Calu3 (cell line): ENCODE measurements at regions not wholly inside any gene's neighbourhood (a gene's known extent, or its start where the extent isn't known, plus 50 kb on each side); places are given as distances from the start of the nearest gene placed in this dataset.

Experiments
- BruUV-seq: library from RNA; stranded (reverse); fragments of 400-500 nt; replicated peaks from 2 replicates; lab custom pipeline; 2021; lab: Mats Ljungman, UMichigan
- CTCF ChIA-PET: fragments of 300-600 bp; sonication (Branson Sonifier 250); formaldehyde crosslinking; loops from one replicate; lab custom pipeline; 2022; ENCODE audit warnings: antibody characterized with exemption; lab: Charles Lee
- DNase-seq: peaks from one replicate; pipeline ENCODE4 v3.0.0; 2022
- H3K27ac Mint-ChIP-seq: one replicate; pipeline ENCODE4 v1.8.0; 2022; ENCODE audit warnings: mixed read lengths; ENCODE audit not compliant: unreplicated experiment
- H3K27me3 Mint-ChIP-seq: one replicate; pipeline ENCODE4 v1.8.0; 2022; ENCODE audit warnings: mixed read lengths; ENCODE audit not compliant: unreplicated experiment
- H3K36me3 Mint-ChIP-seq: one replicate; pipeline ENCODE4 v1.8.0; 2022; ENCODE audit warnings: mild to moderate bottlenecking, moderate library complexity, mixed read lengths; ENCODE audit not compliant: insufficient read depth, unreplicated experiment
- H3K4me1 Mint-ChIP-seq: one replicate; pipeline ENCODE4 v1.8.0; 2022; ENCODE audit warnings: mild to moderate bottlenecking, low read depth, mixed read lengths; ENCODE audit not compliant: unreplicated experiment
- H3K4me3 Mint-ChIP-seq: one replicate; pipeline ENCODE4 v1.8.0; 2022; ENCODE audit warnings: mild to moderate bottlenecking, low read depth, moderate library complexity, mixed read lengths; ENCODE audit not compliant: unreplicated experiment
- H3K9me3 Mint-ChIP-seq: one replicate; pipeline ENCODE4 v1.8.0; 2022; ENCODE audit warnings: low read depth, mixed read lengths; ENCODE audit not compliant: unreplicated experiment
- intact Hi-C: fragments of 100-400 bp; cut with micrococcal nuclease; formaldehyde crosslinking; loops from one replicate; pipeline ENCODE4 v1.10.0; 2022; ENCODE audit not compliant: unreplicated experiment
- TF ChIP-seq, protein P1 (sequence below): fragments of 200-600 bp; IDR thresholded peaks from one replicate; pipeline ENCODE4 v1.8.0; 2022; ENCODE audit warnings: antibody characterized with exemption; ENCODE audit not compliant: unreplicated experiment

DNA sequence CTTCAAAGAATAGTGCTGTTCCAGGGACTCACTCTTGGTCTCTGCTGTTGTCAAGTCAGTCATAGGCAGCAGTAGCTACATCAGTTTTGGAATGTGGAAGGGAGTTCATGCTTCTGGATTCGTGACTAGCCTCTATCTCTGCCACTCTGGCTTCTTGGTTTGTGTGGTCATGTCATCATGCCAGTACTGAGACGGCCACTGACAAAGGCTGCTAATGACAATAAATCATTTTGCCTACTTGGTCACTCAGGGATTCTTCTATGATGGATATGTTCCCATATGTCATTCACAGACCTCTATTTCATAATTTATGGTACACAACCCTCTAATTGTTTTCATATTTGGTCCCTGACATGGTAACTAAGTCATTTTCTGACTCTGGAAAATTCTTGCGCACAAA, 450.8 kb upstream of the BOD1L1 start:
- Mint-ChIP-seq H3K36me3 (no peaks in the 10 kb centered on the region), H3K4me1 (no peaks in the 10 kb centered on the region), H3K9me3 (no peaks in the 10 kb centered on the region), H3K27me3 (no peaks in the 10 kb centered on the region), H3K4me3 (no peak overlapping the region), H3K27ac (no peak overlapping the region)
- TF ChIP-seq, protein P1, sequence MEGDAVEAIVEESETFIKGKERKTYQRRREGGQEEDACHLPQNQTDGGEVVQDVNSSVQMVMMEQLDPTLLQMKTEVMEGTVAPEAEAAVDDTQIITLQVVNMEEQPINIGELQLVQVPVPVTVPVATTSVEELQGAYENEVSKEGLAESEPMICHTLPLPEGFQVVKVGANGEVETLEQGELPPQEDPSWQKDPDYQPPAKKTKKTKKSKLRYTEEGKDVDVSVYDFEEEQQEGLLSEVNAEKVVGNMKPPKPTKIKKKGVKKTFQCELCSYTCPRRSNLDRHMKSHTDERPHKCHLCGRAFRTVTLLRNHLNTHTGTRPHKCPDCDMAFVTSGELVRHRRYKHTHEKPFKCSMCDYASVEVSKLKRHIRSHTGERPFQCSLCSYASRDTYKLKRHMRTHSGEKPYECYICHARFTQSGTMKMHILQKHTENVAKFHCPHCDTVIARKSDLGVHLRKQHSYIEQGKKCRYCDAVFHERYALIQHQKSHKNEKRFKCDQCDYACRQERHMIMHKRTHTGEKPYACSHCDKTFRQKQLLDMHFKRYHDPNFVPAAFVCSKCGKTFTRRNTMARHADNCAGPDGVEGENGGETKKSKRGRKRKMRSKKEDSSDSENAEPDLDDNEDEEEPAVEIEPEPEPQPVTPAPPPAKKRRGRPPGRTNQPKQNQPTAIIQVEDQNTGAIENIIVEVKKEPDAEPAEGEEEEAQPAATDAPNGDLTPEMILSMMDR, result no peak
- intact Hi-C loops, result no loop called here
- CTCF ChIA-PET, result no interaction called here
- DNase-seq, result no peak
- BruUV-seq, result no TSS peak

DNA sequence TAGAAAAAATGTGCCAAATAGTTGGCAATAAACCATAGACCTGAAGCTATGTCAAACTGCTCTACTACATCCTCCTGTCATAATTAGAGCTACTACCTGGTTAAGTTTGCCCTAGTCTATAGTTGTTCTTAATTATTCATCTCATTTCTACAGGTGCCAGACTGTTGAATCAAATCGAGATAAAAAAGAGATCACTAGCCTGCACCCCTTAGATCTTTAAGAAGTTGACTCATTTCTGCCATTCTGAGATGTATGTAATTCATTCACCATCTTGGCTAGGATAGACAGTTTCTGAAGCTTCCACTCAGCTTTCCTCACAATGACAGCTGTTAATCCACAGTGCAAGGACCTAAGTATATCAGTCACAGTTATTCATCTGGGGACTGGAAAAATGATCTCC, 452.1 kb upstream of the BOD1L1 start:
- H3K27me3 Mint-ChIP-seq, result no peaks in the 10 kb centered on the region
- no peaks in the 10 kb centered on the region for H3K4me1 Mint-ChIP-seq
- TF ChIP-seq, protein P1, result no peak
- intact Hi-C loops, result no loop called here
- no peak for DNase-seq
- BruUV-seq, result no TSS peak
- H3K9me3 Mint-ChIP-seq, result peaks cover 2% of the 10 kb centered on the region
- H3K27ac Mint-ChIP-seq, result no peak overlapping the region
- no peaks in the 10 kb centered on the region for H3K36me3 Mint-ChIP-seq
- H3K4me3 Mint-ChIP-seq, result no peak overlapping the region
- CTCF ChIA-PET, result no interaction called here

DNA sequence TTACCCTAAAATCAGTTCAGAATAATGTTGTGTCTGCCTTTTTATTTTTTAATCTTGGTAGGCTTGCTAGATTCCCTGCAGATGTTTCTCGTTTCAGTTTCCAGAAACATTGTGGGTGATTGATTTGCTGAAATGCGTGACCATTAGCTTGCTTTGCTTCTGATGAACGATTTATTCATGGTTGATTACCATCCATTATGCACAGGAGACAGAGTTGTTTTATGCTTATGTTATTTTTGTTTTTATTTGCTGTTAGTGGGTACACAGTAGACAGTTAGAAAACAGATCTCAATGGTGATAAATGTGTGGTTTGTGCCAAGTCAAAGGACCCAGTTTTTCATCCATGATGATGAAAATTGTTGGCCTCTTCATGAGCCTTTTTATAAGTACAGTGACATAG, 455.6 kb upstream of the BOD1L1 start:
- Mint-ChIP-seq H3K4me1 (no peaks in the 10 kb centered on the region), H3K27me3 (no peaks in the 10 kb centered on the region), H3K9me3 (peaks cover 5% of the 10 kb centered on the region), H3K4me3 (no peak overlapping the region), H3K27ac (no peak overlapping the region), H3K36me3 (no peaks in the 10 kb centered on the region)
- intact Hi-C loops, result no loop called here
- CTCF ChIA-PET, result no interaction called here
- TF ChIP-seq, protein P1, result no peak
- no TSS peak for BruUV-seq
- DNase-seq, result no peak

DNA sequence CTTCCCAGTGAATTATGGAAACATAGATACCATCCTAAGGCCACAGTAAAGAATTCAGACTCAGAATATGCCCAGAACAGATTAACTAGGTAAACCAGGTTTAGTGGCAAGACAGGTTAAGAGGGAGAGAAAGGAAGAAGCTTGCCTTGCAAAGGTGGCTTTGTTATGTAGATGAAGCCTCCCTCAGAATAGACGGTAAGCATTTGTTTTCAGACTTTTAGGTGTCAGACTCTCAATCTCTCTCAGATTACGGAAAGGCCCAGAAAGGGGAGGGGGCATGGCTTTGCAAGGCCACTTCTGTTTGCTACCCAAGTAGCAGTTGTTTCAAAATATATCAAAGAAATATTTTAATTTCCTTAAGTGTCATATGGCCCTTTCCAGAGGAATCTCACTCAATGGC, 457.1 kb upstream of the BOD1L1 start:
- Mint-ChIP-seq H3K9me3 (peaks cover 5% of the 10 kb centered on the region), H3K4me3 (no peak overlapping the region), H3K27me3 (no peaks in the 10 kb centered on the region), H3K36me3 (no peaks in the 10 kb centered on the region), H3K4me1 (no peaks in the 10 kb centered on the region), H3K27ac (no peak overlapping the region)
- BruUV-seq, result no TSS peak
- CTCF ChIA-PET, result no interaction called here
- TF ChIP-seq, protein P1, result no peak
- intact Hi-C loops, result no loop called here
- no peak for DNase-seq

DNA sequence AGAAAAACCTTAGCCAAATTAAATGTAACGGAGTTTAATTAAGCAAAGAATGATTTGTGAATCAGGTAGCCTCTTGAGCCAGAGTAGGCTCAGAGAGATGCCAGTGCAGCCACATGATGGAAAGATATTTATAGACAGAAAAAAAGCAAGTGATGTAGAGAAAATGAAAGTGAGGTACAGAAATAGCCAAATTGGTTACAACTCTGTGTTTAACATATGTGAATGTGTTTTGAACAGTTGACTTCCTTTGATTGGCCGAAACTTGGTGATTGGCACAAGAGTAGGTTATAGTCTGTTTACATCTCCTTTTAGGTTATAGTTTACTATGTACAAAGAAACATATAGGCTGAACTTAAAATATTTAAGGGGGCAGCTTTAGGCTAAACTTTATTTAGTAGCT, 459.9 kb upstream of the BOD1L1 start:
- no TSS peak for BruUV-seq
- no peak overlapping the region for H3K4me3 Mint-ChIP-seq
- TF ChIP-seq, protein P1, result no peak
- H3K27me3 Mint-ChIP-seq, result no peaks in the 10 kb centered on the region
- H3K4me1 Mint-ChIP-seq, result no peaks in the 10 kb centered on the region
- H3K9me3 Mint-ChIP-seq, result peaks cover 7% of the 10 kb centered on the region
- intact Hi-C loops, result no loop called here
- CTCF ChIA-PET, result no interaction called here
- H3K36me3 Mint-ChIP-seq, result no peaks in the 10 kb centered on the region
- no peak for DNase-seq
- no peak overlapping the region for H3K27ac Mint-ChIP-seq
